NCI-H2081 treated with DMSO at 0.1 percent for 48 hours (cell line): ENCODE measurements at regions not wholly inside any gene's neighbourhood (a gene's known extent, or its start where the extent isn't known, plus 50 kb on each side); places are given as distances from the start of the nearest gene placed in this dataset.

Experiments used
- DNase-seq: peaks from one replicate; lab custom pipeline; 2025; lab: John Stamatoyannopoulos, UW

GRCh38 chr1:5424802-5425703 is 567.2 kb downstream of the NPHP4 start:
- DNase-seq = no peak

GRCh38 chr1:5423109-5423508 is 569.1 kb downstream of the NPHP4 start:
- no peak for DNase-seq

GRCh38 chr1:5419501-5419900 is 572.7 kb downstream of the NPHP4 start:
- no peak for DNase-seq

- DNase-seq = no peak
Observed at GRCh38 chr1:5416518-5416917, 575.7 kb downstream of the NPHP4 start.

GRCh38 chr1:5415606-5416005 is 576.6 kb downstream of the NPHP4 start:
- no peak for DNase-seq

GRCh38 chr1:5410652-5411051 is 581.6 kb downstream of the NPHP4 start:
- DNase-seq = no peak

GRCh38 chr1:5408401-5408800 is 583.8 kb downstream of the NPHP4 start:
- DNase-seq = no peak

GRCh38 chr1:5405263-5405662 is 587.0 kb downstream of the NPHP4 start:
- DNase-seq = no peak

GRCh38 chr1:5404412-5405203 is 587.6 kb downstream of the NPHP4 start:
- DNase-seq = no peak

- DNase-seq = no peak
Observed at GRCh38 chr1:5403935-5404334, 588.3 kb downstream of the NPHP4 start.

GRCh38 chr1:5402618-5403017 is 589.6 kb downstream of the NPHP4 start:
- no peak for DNase-seq

- no peak for DNase-seq
Observed at GRCh38 chr1:5399771-5400170, 592.5 kb downstream of the NPHP4 start.

GRCh38 chr1:5396593-5396992 is 595.6 kb downstream of the NPHP4 start:
- no peak for DNase-seq

GRCh38 chr1:5394111-5394510 is 598.1 kb downstream of the NPHP4 start:
- no peak for DNase-seq

GRCh38 chr1:5393603-5394002 is 598.6 kb downstream of the NPHP4 start:
- no peak for DNase-seq

GRCh38 chr1:5393146-5393545 is 599.1 kb downstream of the NPHP4 start:
- no peak for DNase-seq

GRCh38 chr1:5391725-5392124 is 600.5 kb downstream of the NPHP4 start:
- DNase-seq = no peak

GRCh38 chr1:5390504-5390903 is 601.7 kb downstream of the NPHP4 start:
- no peak for DNase-seq

GRCh38 chr1:5389101-5389885 is 602.9 kb downstream of the NPHP4 start:
- no peak for DNase-seq

- DNase-seq = no peak
Observed at GRCh38 chr1:5388622-5389021, 603.6 kb downstream of the NPHP4 start.

- no peak for DNase-seq
Observed at GRCh38 chr1:5386371-5386770, 605.9 kb downstream of the NPHP4 start.

GRCh38 chr1:5385956-5386355 is 606.3 kb downstream of the NPHP4 start:
- no peak for DNase-seq
